B cell (primary cell): ENCODE measurements at regions not wholly inside any gene's neighbourhood (a gene's known extent, or its start where the extent isn't known, plus 50 kb on each side); places are given as distances from the start of the nearest gene placed in this dataset.

Source experiments
- ATAC-seq: fragments of 200-7000 bp; cut with Tn5 transposase; one replicate; pipeline ENCODE4 v1.10.0; 2021; ENCODE audit warnings: low read depth, mild to moderate bottlenecking, moderate number of reproducible peaks, moderate library complexity
- CTCF ChIA-PET: fragments of 350-600 bp; sonication (Branson Sonifier 250); formaldehyde crosslinking; loops from one replicate; lab custom pipeline; 2021; ENCODE audit warnings: antibody characterized with exemption, inconsistent platforms; lab: Charles Lee
- POLR2A ChIA-PET: fragments of 350-600 bp; sonication (Branson Sonifier 250); formaldehyde crosslinking; loops from one replicate; lab custom pipeline; 2021; ENCODE audit warnings: antibody characterized with exemption; lab: Charles Lee
- DNase-seq: peaks from one replicate; pipeline ENCODE4 v3.0.0; 2013
- H2AFZ ChIP-seq: 2 replicates; pipeline ENCODE4 v1.6.1; 2012; ENCODE audit warnings: mild to moderate bottlenecking, low read depth, low read length; ENCODE audit not compliant: insufficient read depth, poor library complexity, severe bottlenecking
- H3K27ac ChIP-seq, 2 donors: 1 replicate in 1 of 2; 2 replicates in 1 of 2; pipeline ENCODE4 v1.5.1; 2012 to 2013; ENCODE audit warnings: low read length in 2 of 2, mild to moderate bottlenecking in 2 of 2, moderate library complexity in 1 of 2
- H3K27me3 ChIP-seq, 4 experiments: fragments of 200-600 bp in 1 of 4; sonication (generic) in 1 of 4; replicated peaks in 1 of 4; 1 replicate in 2 of 4; 2 replicates in 2 of 4; pipeline versions ENCODE4 v1.6.1 to v1.7.0; 2013 to 2016; ENCODE audit warnings: low read length in 3 of 4, mild to moderate bottlenecking in 2 of 4, mixed read lengths in 1 of 4, moderate library complexity in 1 of 4; ENCODE audit not compliant: insufficient read depth in 4 of 4, control insufficient read depth in 3 of 4; ENCODE audit errors: control extremely low read depth in 1 of 4
- H3K36me3 ChIP-seq, 2 experiments: replicated peaks in 1 of 2; 1 replicate in 1 of 2; 2 replicates in 1 of 2; pipeline versions ENCODE4 v1.6.1 to v1.7.1; 2013; ENCODE audit warnings: low read length in 1 of 2; ENCODE audit not compliant: insufficient read depth in 2 of 2, control insufficient read depth in 1 of 2; ENCODE audit errors: control extremely low read depth in 1 of 2, extremely low read depth in 1 of 2
- H3K4me1 ChIP-seq, 2 donors: fragments of 200-600 bp in 1 of 2; sonication (generic) in 1 of 2; 1 replicate in 1 of 2; 2 replicates in 1 of 2; pipeline versions ENCODE4 v1.5.1 to v1.6.1; 2013 to 2017; ENCODE audit warnings: low read length in 2 of 2; ENCODE audit not compliant: control insufficient read depth in 2 of 2, insufficient read depth in 2 of 2
- H3K4me2 ChIP-seq: replicated peaks from 2 replicates; pipeline ENCODE3; 2012; ENCODE audit warnings: mild to moderate bottlenecking, low read depth, low read length; ENCODE audit not compliant: poor library complexity, severe bottlenecking
- H3K4me3 ChIP-seq, 5 experiments: fragments of 200-600 bp in 1 of 5; sonication (generic) in 1 of 5; 1 replicate in 3 of 5; 2 replicates in 2 of 5; pipeline versions ENCODE4 v1.5.1 to v1.7.0; 2011 to 2016; ENCODE audit warnings: low read length in 4 of 5, mild to moderate bottlenecking in 4 of 5, low read depth in 2 of 5, control low read depth in 1 of 5, moderate library complexity in 1 of 5; ENCODE audit not compliant: insufficient read depth in 1 of 5; ENCODE audit errors: control extremely low read depth in 1 of 5, extremely low read depth in 1 of 5
- H3K79me2 ChIP-seq: fragments of 200-600 bp; sonication (generic); one replicate; pipeline ENCODE4 v1.6.0; 2016; ENCODE audit warnings: low read length; ENCODE audit not compliant: control insufficient read depth, insufficient read depth
- H3K9ac ChIP-seq: fragments of 200-600 bp; sonication (generic); 2 replicates; pipeline ENCODE4 v1.6.1; 2017; ENCODE audit warnings: mild to moderate bottlenecking, low read length, moderate library complexity
- H3K9me3 ChIP-seq, 3 donors: one replicate each; pipeline versions ENCODE4 v1.6.1 to v1.7.1; 2013; ENCODE audit warnings: low read length in 2 of 3; ENCODE audit not compliant: control insufficient read depth in 2 of 3, insufficient read depth in 1 of 3; ENCODE audit errors: control extremely low read depth in 1 of 3
- H4K20me1 ChIP-seq: 2 replicates; pipeline ENCODE4 v1.6.0; 2012; ENCODE audit warnings: mild to moderate bottlenecking, low read length; ENCODE audit not compliant: insufficient read depth, control insufficient read depth, poor library complexity, severe bottlenecking
- H3K27ac Mint-ChIP-seq: one replicate; pipeline ENCODE4 v1.8.0; 2021; ENCODE audit warnings: mixed read lengths
- H3K27me3 Mint-ChIP-seq: one replicate; pipeline ENCODE4 v1.8.0; 2021; ENCODE audit warnings: mixed read lengths
- H3K4me1 Mint-ChIP-seq: one replicate; pipeline ENCODE4 v1.8.0; 2021; ENCODE audit warnings: mixed read lengths
- H3K4me3 Mint-ChIP-seq: one replicate; pipeline ENCODE4 v1.8.0; 2021; ENCODE audit warnings: mixed read lengths
- H3K9me3 Mint-ChIP-seq: one replicate; pipeline ENCODE4 v1.8.0; 2022; ENCODE audit warnings: mixed read lengths; ENCODE audit not compliant: insufficient read depth
- CTCF ChIP-seq: fragments of 200-600 bp; IDR thresholded peaks from one replicate; pipeline ENCODE4 v1.8.0; 2022; ENCODE audit warnings: antibody characterized with exemption, mild to moderate bottlenecking
- EZH2 ChIP-seq: IDR thresholded peaks from 2 replicates; pipeline ENCODE4 v1.6.1; 2012; ENCODE audit warnings: borderline replicate concordance, low read depth, mild to moderate bottlenecking, moderate library complexity, low read length; ENCODE audit not compliant: insufficient read depth, poor library complexity, severe bottlenecking
- WGBS: methylation state at CpG from one replicate; pipeline ENCODE4 v1.1.5; 2013; ENCODE audit warnings: missing lambda C conversion rate; ENCODE audit not compliant: insufficient coverage; 5-methylcytosine and 5-hydroxymethylcytosine counted together
- intact Hi-C: fragments of 100-400 bp; cut with micrococcal nuclease; formaldehyde crosslinking; loops from one replicate; pipeline ENCODE4 v1.10.0; 2022

- Histone ChIP-seq H3K27ac (no peak overlapping the region), H3K4me3 (peak overlapping the region in 1 of 5 experiments; percentile 54), H3K79me2 (no peaks in the 10 kb centered on the region), H4K20me1 (no peaks in the 10 kb centered on the region), H3K36me3 (no peaks in the 10 kb centered on the region), H3K4me1 (peaks cover 17% of the 10 kb centered on the region in 2 donors), H3K9me3 (no peaks in the 10 kb centered on the region), H3K4me2 (peak overlapping the region; percentile 73), H3K9ac (no peak overlapping the region), H3K27me3 (peaks cover 0 to 8% (median 0%) of the 10 kb centered on the region in 4 experiments), H2AFZ (peak overlapping the region; percentile 88)
- H3K27me3 Mint-ChIP-seq = peaks cover 18% of the 10 kb centered on the region
- H3K4me1 Mint-ChIP-seq = peaks cover 18% of the 10 kb centered on the region
- 0% methylated on average over 1 of the region's 6 CpGs for WGBS
- POLR2A ChIA-PET = no interaction called here
- peak overlapping the region; percentile 76 for H3K4me3 Mint-ChIP-seq
- intact Hi-C loops = no loop called here
- DNase-seq (no peak), ATAC-seq (no peak)
- TF ChIP-seq EZH2 = no peak
- no peak for TF ChIP-seq CTCF
- no peaks in the 10 kb centered on the region for H3K9me3 Mint-ChIP-seq
- CTCF ChIA-PET = no interaction called here
- H3K27ac Mint-ChIP-seq = no peak overlapping the region
Measured at GRCh38 chr10:113381416-113381815, 171.4 kb upstream of the HABP2 start.

DNA sequence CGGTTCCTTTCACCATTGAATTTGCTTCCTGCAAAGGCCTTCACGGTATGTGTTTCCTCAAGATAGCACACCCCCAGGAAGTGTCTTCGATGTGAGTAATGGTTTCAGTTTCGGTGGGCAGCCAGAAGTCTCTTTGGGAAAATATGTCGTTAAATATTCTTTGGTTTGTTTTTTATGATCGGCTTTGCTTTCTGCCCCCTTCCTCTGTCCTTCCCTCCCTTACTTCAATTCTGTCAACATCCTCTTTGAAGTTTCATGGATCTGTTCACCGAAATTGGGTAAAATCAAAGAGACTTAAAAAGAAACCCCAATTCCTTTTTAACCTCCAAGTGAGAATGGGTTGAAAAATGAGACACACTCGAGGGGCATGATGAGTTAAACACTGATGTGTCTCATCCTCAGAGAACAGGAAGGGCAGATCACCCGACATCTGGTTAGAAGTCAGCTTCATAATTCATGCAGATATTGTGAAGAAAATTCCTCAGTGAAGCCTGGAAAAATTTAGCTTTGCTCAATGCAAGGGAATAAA lies 170.8 kb upstream of the HABP2 start:
- ChIA-PET CTCF (no interaction called here), POLR2A (no interaction called here)
- H3K36me3 ChIP-seq = no peaks in the 10 kb centered on the region
- H3K4me3 Mint-ChIP-seq = peak overlapping the region; percentile 76
- no peak for ATAC-seq
- no peaks in the 10 kb centered on the region for H4K20me1 ChIP-seq
- H3K9me3 ChIP-seq = no peaks in the 10 kb centered on the region
- peak; percentile 27 for DNase-seq
- H3K4me1 ChIP-seq = peaks cover 17% of the 10 kb centered on the region in 2 donors
- peak overlapping the region; percentile 73 for H3K4me2 ChIP-seq
- peaks cover 18% of the 10 kb centered on the region for H3K4me1 Mint-ChIP-seq
- peaks cover 20% of the 10 kb centered on the region for H3K27me3 Mint-ChIP-seq
- intact Hi-C loops = no loop called here
- peak overlapping the region; percentile 88 for H2AFZ ChIP-seq
- 2% methylated on average over 4 of the region's 9 CpGs for WGBS
- peak overlapping the region; percentile 69 for H3K9ac ChIP-seq
- peak overlapping the region in 4 of 5 experiments; percentile 2 to 54 (median 39) for H3K4me3 ChIP-seq
- TF ChIP-seq CTCF (no peak), EZH2 (no peak)
- H3K79me2 ChIP-seq = no peaks in the 10 kb centered on the region
- no peak overlapping the region for H3K27ac Mint-ChIP-seq
- no peaks in the 10 kb centered on the region for H3K9me3 Mint-ChIP-seq
- H3K27me3 ChIP-seq = peaks cover 0 to 8% (median 0%) of the 10 kb centered on the region in 4 experiments
- H3K27ac ChIP-seq = peak overlapping the region in 1 of 2 donors; percentile 59
